Thoracic aorta (tissue), 2 donors: ENCODE measurements at regions not wholly inside any gene's neighbourhood (a gene's known extent, or its start where the extent isn't known, plus 50 kb on each side); places are given as distances from the start of the nearest gene placed in this dataset.

Experiments
- ATAC-seq: fragments of 150-250 bp; one replicate; pipeline ENCODE4 v1.8.0; 2017; ENCODE audit warnings: low read depth; ENCODE audit not compliant: insufficient number of reproducible peaks, low FRiP score
- DNase-seq: peaks from one replicate; pipeline ENCODE4 v3.0.0-alpha.2; 2020; ENCODE audit warnings: low spot score
- H3K27ac ChIP-seq, 2 donors: fragments of 200-600 bp; sonication (generic); 1 replicate in 1 of 2; 2 replicates in 1 of 2; pipeline ENCODE4 v1.5.1; 2016; ENCODE audit warnings: mild to moderate bottlenecking in 2 of 2, moderate library complexity in 2 of 2
- H3K27me3 ChIP-seq: fragments of 200-600 bp; sonication (generic); replicated peaks from 2 replicates; pipeline ENCODE4 v1.6.0; 2016; ENCODE audit warnings: mild to moderate bottlenecking; ENCODE audit not compliant: insufficient read depth
- H3K36me3 ChIP-seq: fragments of 200-600 bp; sonication (generic); one replicate; pipeline ENCODE4 v1.5.1; 2016
- H3K4me1 ChIP-seq, 2 donors: fragments of 200-600 bp; sonication (generic); 1 replicate in 1 of 2; 2 replicates in 1 of 2; pipeline versions ENCODE4 v1.5.1 to v1.6.0; 2016; ENCODE audit warnings: low read depth in 2 of 2, mild to moderate bottlenecking in 1 of 2; ENCODE audit not compliant: control insufficient read depth in 1 of 2
- H3K4me3 ChIP-seq: fragments of 200-600 bp; sonication (generic); 2 replicates; pipeline ENCODE4 v1.5.1; 2016; ENCODE audit warnings: mild to moderate bottlenecking
- H3K9me3 ChIP-seq: fragments of 200-600 bp; sonication (generic); 2 replicates; pipeline ENCODE4 v1.5.1; 2016
- TF ChIP-seq, protein P1 (sequence below): fragments of 200-600 bp; sonication (generic); IDR thresholded peaks from one replicate; pipeline ENCODE4 v1.5.1; 2019; ENCODE audit warnings: antibody characterized with exemption

DNA sequence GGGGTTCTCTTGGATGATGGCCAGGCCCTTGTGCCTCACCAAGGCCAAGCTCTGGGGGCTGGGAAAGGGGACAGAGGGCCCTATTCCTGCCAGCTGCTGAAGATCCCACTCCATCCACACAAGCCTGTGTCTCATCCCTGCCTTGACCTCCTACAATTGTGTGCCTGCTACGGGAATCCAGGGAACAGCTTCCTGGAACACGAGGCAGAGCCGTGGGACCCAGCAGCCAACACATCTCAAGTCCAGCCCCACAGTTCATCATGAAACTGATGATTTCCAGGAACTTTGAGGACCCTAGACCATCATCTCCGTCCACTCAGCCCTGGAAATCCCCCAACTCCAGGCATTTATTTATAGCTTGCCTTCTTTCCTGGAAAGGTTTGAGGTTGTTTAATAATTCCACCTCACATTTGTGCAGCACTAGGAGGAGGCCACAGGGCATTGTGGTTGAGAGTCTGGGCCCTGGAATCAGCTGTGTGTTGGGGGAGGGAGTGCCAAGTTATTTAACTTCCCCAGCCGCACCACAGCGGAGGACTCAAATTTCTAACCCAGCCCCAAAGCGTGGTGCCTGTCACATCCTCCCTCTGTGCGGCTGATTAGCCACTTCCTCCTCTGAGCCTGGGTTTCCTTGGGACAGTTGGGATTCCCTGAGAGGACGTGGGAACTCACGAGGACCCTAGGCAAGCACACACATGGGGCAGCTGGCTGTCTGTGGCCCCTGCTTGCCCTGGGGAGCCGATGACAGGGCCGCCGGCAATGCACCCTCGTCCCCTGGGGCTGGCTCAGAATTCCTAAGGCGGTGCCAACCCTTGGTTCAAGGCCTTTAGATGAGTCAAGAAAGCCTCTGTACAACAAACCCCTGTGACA lies 58.2 kb upstream of the GGTA1 start:
- H3K4me1 ChIP-seq = peaks cover 31 to 39% of the 10 kb centered on the region in 2 donors
- ATAC-seq (peak; percentile 85), DNase-seq (peak; percentile 76)
- H3K36me3 ChIP-seq = no peaks in the 10 kb centered on the region
- peak overlapping the region; percentile 33 for H3K4me3 ChIP-seq
- H3K27me3 ChIP-seq = no peaks in the 10 kb centered on the region
- H3K9me3 ChIP-seq = no peaks in the 10 kb centered on the region
- TF ChIP-seq, protein P1, sequence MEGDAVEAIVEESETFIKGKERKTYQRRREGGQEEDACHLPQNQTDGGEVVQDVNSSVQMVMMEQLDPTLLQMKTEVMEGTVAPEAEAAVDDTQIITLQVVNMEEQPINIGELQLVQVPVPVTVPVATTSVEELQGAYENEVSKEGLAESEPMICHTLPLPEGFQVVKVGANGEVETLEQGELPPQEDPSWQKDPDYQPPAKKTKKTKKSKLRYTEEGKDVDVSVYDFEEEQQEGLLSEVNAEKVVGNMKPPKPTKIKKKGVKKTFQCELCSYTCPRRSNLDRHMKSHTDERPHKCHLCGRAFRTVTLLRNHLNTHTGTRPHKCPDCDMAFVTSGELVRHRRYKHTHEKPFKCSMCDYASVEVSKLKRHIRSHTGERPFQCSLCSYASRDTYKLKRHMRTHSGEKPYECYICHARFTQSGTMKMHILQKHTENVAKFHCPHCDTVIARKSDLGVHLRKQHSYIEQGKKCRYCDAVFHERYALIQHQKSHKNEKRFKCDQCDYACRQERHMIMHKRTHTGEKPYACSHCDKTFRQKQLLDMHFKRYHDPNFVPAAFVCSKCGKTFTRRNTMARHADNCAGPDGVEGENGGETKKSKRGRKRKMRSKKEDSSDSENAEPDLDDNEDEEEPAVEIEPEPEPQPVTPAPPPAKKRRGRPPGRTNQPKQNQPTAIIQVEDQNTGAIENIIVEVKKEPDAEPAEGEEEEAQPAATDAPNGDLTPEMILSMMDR = no peak
- H3K27ac ChIP-seq = peak overlapping the region; percentile 78 to 81

DNA sequence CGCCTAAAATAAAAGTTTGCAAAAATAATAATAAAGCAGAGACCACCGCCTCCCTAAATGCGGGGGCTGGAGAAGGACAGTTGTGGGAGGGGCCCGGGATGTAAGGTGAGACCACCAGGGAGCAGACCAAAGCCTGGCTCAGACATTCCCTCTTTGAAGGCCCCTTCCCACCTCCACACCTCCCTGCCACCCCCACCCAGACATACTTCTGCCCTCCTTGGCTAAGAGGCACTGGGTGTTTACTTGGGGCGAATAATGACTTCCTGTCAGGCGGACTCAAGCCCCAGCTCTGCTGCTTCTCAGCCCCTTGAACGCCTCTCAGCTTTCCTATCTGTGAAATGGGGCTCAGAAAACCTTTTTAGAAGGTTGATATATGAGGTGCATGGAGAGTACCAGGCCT lies 58.8 kb upstream of the GGTA1 start:
- TF ChIP-seq, protein P1 = no peak
- H3K27ac ChIP-seq = peak overlapping the region; percentile 78 to 81
- no peaks in the 10 kb centered on the region for H3K9me3 ChIP-seq
- H3K36me3 ChIP-seq = no peaks in the 10 kb centered on the region
- no peaks in the 10 kb centered on the region for H3K27me3 ChIP-seq
- no peak for DNase-seq
- H3K4me1 ChIP-seq = peaks cover 31 to 39% of the 10 kb centered on the region in 2 donors
- no peak for ATAC-seq
- no peak overlapping the region for H3K4me3 ChIP-seq

DNA sequence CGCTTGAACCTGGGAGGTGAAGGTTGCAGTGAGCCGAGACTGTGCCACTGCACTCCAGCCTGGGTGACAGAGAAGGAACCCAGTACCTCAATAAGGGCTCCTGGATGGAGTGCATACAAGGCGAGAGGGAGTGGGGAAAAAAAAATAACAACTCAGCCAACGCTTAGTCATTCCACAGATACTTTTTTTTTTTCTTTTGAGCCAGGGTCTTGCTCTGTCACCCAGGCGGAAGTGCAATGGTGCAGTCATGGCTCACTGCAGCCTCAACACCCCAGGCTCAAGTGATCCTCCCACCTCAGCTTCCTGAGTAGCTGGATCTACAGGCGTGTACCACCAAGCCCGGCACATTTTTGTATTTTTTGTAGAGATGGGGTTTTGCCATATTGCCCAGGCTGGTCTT lies 59.5 kb upstream of the GGTA1 start:
- Histone ChIP-seq H3K36me3 (no peaks in the 10 kb centered on the region), H3K9me3 (no peaks in the 10 kb centered on the region), H3K4me1 (peaks cover 31 to 39% of the 10 kb centered on the region in 2 donors), H3K4me3 (no peak overlapping the region), H3K27me3 (no peaks in the 10 kb centered on the region), H3K27ac (peak overlapping the region; percentile 78 to 81)
- ATAC-seq (no peak), DNase-seq (no peak)
- TF ChIP-seq, protein P1 = no peak

DNA sequence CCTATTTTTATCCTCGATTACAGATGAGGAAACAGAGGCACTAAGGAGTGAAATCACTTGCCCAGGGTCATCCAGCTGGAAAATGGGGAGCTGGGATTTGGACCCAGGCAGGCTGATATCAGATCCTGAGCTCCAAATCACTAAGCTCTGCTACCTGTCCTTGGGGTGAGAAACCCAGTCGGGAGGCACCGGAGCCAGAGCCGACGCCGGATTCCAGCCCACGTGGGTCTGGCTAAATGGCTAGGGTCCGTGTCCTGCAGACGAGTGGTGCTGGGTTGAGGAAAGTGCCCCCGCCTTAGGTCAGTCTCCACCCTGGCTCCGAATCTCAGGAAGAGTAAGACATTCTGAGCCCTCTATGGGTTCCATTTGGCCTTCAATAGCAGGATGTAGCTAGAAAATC lies 61.3 kb upstream of the GGTA1 start:
- ATAC-seq (no peak), DNase-seq (no peak)
- Histone ChIP-seq H3K27ac (no peak overlapping the region), H3K4me3 (no peak overlapping the region), H3K36me3 (no peaks in the 10 kb centered on the region), H3K9me3 (no peaks in the 10 kb centered on the region), H3K4me1 (peaks cover 31 to 41% of the 10 kb centered on the region in 2 donors), H3K27me3 (no peaks in the 10 kb centered on the region)
- TF ChIP-seq, protein P1 = no peak

DNA sequence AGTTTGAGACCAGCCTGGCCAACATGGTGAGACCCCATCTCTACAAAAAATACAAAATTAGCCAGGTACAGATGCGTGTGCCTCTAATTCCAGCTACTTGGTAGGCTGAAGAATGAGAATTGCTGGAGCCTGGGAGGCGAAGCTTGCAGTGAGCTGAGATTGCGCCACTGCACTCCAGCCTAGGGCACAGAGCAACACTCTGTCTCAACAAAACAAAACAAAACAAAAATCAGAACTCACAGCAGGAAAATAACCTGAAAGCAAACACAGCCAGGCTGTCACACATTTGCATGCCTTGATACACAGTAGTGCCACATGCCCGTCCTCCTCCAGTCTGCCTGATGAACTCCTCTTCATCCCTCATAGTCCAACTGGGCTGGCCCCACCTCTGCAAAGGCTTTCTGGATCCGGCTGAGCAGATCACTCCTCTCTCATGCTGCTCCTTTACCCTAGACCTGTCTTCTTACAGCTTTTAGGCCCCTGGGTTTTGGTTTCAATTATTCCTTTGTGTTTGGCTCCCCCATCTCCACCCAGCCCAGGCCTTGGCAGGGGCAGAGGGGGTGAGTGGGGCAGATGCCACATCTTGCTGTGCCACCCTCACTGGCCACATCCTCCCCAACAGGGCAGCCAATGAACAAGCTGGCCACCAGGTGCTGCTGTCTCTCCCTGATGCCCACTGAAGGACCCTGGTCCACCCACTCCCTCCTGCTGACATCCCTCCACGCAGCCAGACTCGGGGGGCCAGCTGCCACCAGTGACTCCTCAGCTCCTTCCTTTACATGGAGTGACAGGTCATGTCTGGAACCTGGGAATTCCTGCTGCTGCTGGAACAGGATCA lies 62.0 kb upstream of the GGTA1 start:
- Histone ChIP-seq H3K4me3 (no peak overlapping the region), H3K36me3 (no peaks in the 10 kb centered on the region), H3K9me3 (no peaks in the 10 kb centered on the region), H3K27me3 (no peaks in the 10 kb centered on the region), H3K27ac (no peak overlapping the region), H3K4me1 (peaks cover 27 to 41% of the 10 kb centered on the region in 2 donors)
- TF ChIP-seq, protein P1 = no peak
- DNase-seq (no peak), ATAC-seq (no peak)
